Ramos (cell line): ENCODE measurements at regions not wholly inside any gene's neighbourhood (a gene's known extent, or its start where the extent isn't known, plus 50 kb on each side); places are given as distances from the start of the nearest gene placed in this dataset.

ENCODE experiments used
- in situ Hi-C: fragments of 300-500 bp; cut with MboI; formaldehyde crosslinking; loops from one replicate; pipeline ENCODE4 v1.14.3; 2022; ENCODE audit warnings: low sequenced_read_pairs; ENCODE audit not compliant: unreplicated experiment

DNA sequence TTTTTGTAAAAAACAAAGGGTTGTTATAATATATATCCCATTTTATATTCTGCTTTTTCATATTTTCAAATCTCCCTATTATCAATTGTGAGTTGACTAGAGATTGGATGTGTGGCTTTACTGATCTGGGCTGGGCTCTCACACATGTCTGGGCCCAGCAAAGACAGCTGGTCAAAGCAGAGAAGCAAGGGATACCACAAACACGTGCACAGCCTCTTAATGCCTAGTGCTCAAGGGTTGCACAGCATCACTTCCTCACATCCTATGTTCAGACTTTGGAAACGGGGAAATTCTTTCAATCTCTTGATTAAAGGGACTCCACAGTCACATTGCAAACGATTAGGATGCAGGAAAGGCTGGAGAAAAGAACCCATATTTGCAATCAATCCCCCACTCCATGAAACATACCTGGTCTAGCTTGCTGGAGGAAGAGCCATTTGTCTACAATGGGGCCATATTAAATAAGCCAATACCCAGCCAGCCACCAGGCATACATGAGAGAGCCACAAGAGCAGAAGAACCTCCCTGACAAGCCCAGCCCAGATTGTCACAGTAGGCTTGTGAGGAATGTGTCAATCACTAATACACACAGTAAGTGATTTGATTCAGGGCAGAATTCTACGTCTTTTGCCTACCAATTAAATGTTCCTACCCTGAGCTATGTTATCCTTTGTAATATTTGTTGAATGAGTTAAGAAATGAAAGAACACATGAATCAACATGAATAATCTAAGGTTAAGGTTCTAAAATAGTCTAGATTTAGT is 431.2 kb downstream of the TNS3 start:
- in situ Hi-C loops, result no loop called here

DNA sequence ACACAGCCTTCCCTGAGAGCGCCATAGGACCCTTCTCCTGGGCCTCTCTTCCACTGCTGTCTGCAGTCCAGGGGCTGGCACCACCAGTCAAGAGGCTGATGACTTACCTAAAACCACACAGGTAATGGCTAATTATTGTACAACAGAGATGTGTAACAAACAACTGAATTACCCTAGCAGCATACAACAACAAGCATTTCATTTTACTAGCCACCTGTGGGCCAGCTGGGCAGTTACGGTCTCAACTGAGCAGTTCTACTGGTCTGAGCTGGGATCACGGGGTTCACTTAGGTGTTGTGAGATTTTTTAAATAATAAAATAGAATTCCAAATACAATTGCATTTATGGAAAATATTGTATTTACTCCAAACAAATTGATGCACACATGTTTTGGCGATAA is 431.9 kb downstream of the TNS3 start:
- in situ Hi-C loops, result no loop called here

GRCh38 chr7:47149208-47149839 is 432.6 kb downstream of the TNS3 start:
- in situ Hi-C loops, result no loop called here

DNA sequence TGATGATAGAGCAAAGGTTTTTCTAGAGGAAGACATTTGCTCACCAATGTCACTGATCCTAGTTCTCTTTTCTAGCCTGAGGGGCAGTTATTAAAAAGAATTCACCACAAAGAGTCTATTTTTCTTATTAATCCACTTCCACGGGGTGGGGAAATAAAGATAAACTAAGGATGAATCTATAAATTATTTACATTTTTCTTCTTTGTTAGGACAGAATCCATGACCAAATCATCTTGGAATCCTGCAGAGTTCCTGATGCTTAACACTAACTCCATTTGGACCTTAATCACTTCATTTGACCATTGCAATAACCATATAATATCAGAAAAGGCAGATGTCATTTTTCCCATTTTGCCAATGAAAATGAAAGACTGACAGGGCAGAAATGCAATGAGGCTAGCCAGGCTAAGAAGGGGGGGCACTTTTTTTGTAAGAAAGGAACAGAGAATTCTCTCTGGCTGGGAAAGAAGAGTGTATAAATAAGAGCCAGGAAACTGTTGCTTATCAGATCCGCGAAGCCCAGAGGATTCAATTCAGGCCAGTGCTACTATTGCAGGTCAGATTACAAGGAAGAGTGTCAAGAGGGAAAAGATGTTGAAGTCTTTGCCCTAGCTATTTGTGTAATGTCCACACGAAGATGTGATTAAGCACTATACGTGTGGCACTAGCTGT is 433.2 kb downstream of the TNS3 start:
- in situ Hi-C loops, result no loop called here

GRCh38 chr7:47147213-47147631 is 434.7 kb downstream of the TNS3 start:
- in situ Hi-C loops, result no loop called here

GRCh38 chr7:47145982-47146381 is 435.9 kb downstream of the TNS3 start:
- in situ Hi-C loops, result no loop called here

DNA sequence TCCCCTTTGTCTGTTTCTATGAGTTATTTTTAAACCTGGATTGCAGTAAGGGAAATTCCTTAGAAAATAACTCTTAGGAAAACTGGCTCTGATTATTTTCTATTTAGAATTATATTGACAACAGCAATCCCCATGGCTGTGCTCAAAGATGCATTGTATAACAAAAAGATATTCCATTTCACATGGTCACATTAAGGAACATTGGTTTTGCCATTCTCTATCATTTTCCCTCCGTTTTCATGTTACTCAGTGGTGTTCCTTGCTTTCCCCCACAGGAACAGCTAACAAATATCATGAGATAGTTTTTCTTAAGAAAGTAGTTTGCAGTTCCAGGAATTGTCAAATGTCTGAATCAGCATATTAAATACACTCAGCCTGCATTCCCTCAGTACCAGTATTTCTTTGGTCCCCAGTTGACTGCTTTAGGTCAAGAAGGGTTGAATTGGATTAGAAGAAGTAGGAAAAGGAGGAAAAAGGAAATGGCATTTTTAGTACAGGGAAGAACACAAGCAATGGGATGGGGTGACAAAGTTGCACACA is 436.7 kb downstream of the TNS3 start:
- in situ Hi-C loops, result no loop called here

- in situ Hi-C loops, result no loop called here
Observed at GRCh38 chr7:47143339-47143738, 438.6 kb downstream of the TNS3 start.

DNA sequence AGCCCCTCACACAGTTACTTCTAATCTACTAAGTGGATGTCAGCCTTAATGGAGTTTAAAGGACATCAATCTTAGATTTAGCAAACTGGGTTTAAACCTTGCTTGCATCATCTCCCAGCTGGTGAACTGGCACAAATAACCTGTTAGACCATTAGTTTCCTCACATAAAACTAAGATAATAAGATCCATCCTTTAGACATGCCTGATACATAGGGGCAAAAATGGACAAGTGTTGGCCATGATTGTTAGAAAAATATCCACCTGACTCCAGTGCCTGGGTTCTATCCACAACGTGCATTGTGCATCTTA is 439.1 kb downstream of the TNS3 start:
- in situ Hi-C loops, result no loop called here

- in situ Hi-C loops, result no loop called here
Observed at GRCh38 chr7:47142169-47142866, 439.6 kb downstream of the TNS3 start.

DNA sequence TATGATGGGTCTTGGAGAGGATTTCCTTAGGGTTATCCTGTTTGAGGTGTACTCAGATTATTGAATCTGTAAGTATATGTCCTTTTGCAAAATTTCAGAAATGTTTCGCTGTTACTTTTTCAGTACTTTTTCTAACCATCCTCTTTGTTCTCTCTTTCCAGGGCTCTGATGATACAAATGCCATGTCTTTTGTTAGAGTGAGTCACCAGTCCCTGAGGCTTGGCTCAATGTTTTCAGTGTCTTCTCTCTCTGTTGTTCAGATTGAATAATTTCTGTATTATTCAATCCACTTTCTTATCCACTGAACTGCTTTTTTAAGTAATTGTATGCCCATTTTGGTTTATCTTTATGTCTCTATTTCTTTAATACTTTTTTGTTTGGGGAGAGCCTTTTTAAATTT is 449.4 kb downstream of the TNS3 start:
- in situ Hi-C loops, result no loop called here

GRCh38 chr7:47128700-47129099 is 453.2 kb downstream of the TNS3 start:
- in situ Hi-C loops, result no loop called here

DNA sequence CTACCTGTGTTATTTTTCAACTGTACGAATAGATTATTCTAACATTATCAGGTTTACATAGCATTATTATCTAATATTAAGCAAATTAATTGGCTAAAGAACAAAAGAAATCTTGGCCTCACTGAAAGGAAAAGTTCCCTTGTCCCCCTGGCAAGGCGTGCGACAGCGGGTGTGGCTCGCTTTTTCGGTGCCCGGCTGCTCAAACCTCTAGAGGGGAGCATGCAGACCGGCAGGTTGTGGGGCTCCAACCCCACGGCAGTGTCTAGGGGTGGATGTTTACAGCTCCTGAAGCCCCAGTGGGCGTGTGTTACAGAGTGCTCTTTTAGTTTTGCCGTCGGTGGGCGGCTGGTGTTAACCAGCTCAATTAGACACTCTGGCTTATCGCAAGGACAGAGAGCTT is 456.4 kb downstream of the TNS3 start:
- in situ Hi-C loops, result no loop called here

DNA sequence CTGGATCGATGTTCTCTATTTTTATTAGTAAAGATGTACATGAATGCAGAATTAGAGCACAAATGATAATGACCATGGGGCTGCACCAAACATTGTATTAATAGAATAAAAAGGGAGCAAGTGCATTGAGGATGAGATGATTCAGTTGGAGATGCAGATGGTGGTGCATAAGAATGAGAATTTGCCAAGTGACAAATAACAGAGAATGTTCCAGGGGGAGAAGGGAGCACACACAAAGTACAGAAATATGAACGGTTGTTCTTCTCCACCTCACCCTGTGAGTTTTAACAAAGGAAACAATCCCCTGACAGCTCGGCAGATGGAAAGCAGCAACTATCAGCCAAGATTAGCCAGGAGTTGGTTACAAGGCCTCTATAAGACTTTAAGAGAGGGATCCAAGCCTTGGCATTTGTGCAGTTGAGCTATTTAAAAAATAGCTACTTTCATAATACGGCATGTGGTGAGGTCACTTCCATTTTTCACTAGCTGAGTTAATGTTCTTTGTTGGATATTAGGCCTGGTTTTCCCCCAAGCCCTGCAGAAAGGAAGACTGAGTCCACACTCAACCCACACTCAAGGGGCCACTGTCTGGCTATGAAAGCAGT is 462.5 kb downstream of the TNS3 start:
- in situ Hi-C loops, result no loop called here

- in situ Hi-C loops, result no loop called here
Observed at GRCh38 chr7:47104206-47104549, 477.7 kb downstream of the TNS3 start.

DNA sequence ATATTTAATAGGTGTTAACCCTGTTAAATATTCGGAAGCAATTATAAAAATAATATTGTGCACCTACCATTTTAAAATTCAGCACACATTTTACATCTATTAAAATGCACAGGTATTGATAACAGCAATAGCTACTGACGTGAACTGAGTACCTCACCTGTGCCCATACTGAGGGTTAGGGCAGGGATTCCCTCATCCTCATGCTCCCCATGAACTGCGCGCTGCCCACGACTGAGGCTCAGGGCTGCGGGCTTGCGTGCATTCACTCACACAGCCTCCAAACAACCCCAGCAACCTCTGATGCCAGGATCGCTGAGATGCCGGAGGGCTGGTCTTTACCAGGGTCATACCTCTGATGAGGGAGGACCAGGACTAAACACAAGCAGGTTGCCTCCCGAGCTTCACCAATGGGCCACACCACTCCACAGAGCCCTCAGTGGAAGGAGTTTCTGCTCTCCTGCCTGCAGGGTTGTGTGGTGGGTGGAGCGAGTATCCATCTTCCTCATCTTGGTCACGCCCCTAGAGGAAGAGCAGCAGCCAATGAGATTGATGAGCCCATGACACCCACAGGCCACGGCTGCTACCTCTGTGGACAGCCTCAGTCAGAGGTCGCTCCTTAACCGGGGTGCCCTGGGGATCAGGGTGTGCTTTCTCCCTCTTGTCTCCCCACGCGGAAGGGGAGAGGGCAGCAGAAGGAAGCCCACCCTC is 478.3 kb downstream of the TNS3 start:
- in situ Hi-C loops, result no loop called here

- in situ Hi-C loops, result no loop called here
Observed at GRCh38 chr7:47102331-47102841, 479.5 kb downstream of the TNS3 start.

- in situ Hi-C loops, result no loop called here
Observed at GRCh38 chr7:47100817-47101435, 481.0 kb downstream of the TNS3 start.

DNA sequence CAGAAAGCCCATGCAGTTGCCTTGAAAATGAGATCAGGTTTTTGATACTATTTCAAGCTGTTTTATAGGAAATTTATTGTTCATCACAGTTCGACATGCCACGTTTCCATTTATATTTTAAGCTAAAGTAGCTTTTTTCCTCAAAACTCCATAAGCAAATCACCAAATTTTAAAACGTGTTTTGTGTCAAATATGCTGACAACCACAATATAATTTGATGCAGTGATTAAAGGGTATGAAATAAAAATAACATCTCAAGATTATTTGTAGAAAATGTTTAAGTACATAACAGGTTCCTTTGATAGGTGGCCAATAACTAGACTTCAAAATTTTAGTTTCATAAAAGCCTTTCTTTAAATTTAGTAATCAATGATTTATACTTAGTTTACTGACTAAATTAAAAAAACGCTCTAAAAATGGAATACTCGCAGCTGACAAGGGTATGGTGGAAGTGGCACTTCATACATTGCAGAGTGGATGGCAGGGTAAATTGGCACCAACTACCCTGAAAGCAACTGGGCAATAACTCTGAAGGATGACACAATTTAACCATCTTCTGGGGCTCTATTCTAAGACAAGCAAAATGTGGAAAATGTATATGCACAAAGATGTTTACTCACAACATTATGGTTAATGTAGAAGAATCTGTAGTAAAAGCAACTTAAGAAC is 481.6 kb downstream of the TNS3 start:
- in situ Hi-C loops, result no loop called here
